GM23338 (cell line): ENCODE measurements at regions not wholly inside any gene's neighbourhood (a gene's known extent, or its start where the extent isn't known, plus 50 kb on each side); places are given as distances from the start of the nearest gene placed in this dataset.

Source experiments
- ATAC-seq: fragments of 200-7000 bp; cut with Tn5 transposase; 3 replicates; pipeline ENCODE4 v1.9.1; 2020
- DNase-seq: peaks from one replicate; pipeline ENCODE4 v3.0.0-alpha.2; 2015; ENCODE audit warnings: low spot score
- H2AFZ ChIP-seq: fragments of 200-600 bp; sonication (generic); 2 replicates; pipeline ENCODE4 v1.8.0; 2016; ENCODE audit warnings: antibody characterized with exemption, mild to moderate bottlenecking, moderate library complexity
- H3F3A ChIP-seq: fragments of 200-600 bp; sonication (generic); replicated peaks from 2 replicates; pipeline ENCODE4 v1.8.0; 2017; ENCODE audit warnings: antibody characterized with exemption, mixed run types, low read depth
- H3K27ac ChIP-seq: fragments of 200-600 bp; sonication (generic); 2 replicates; pipeline ENCODE4 v1.6.1; 2016; ENCODE audit warnings: low read depth
- H3K27me3 ChIP-seq: fragments of 200-600 bp; sonication (generic); 2 replicates; pipeline ENCODE4 v1.8.0; 2016; ENCODE audit warnings: mild to moderate bottlenecking, mixed run types, moderate library complexity; ENCODE audit not compliant: insufficient read depth
- H3K36me3 ChIP-seq: fragments of 200-600 bp; sonication (generic); 2 replicates; pipeline ENCODE4 v1.8.0; 2016; ENCODE audit warnings: mild to moderate bottlenecking; ENCODE audit not compliant: insufficient read depth
- H3K4me1 ChIP-seq: fragments of 200-600 bp; sonication (generic); 2 replicates; pipeline ENCODE4 v1.8.0; 2016; ENCODE audit warnings: mild to moderate bottlenecking, moderate library complexity; ENCODE audit not compliant: insufficient read depth
- H3K4me2 ChIP-seq: fragments of 200-600 bp; sonication (generic); 2 replicates; pipeline ENCODE4 v1.7.1; 2017; ENCODE audit warnings: mixed run types
- H3K4me3 ChIP-seq: fragments of 200-600 bp; sonication (generic); 2 replicates; pipeline ENCODE4 v1.6.1; 2016; ENCODE audit warnings: mixed run types
- H3K79me2 ChIP-seq: fragments of 200-600 bp; sonication (generic); replicated peaks from 2 replicates; pipeline ENCODE4 v1.8.0; 2017; ENCODE audit warnings: mild to moderate bottlenecking; ENCODE audit not compliant: insufficient read depth
- H3K9me2 ChIP-seq: fragments of 200-600 bp; sonication (generic); 2 replicates; pipeline ENCODE4 v1.8.0; 2017; ENCODE audit not compliant: insufficient read depth
- H4K20me1 ChIP-seq: fragments of 200-600 bp; sonication (generic); replicated peaks from 2 replicates; pipeline ENCODE4 v1.8.0; 2017; ENCODE audit warnings: mild to moderate bottlenecking; ENCODE audit not compliant: insufficient read depth
- H3K27ac Mint-ChIP-seq: 2 replicates; pipeline ENCODE4 v1.8.0; 2020; ENCODE audit warnings: inconsistent platforms, mild to moderate bottlenecking, moderate library complexity, mixed read lengths
- H3K27me3 Mint-ChIP-seq: 3 replicates; pipeline ENCODE4 v1.8.0; 2022; ENCODE audit warnings: low read depth, mild to moderate bottlenecking, moderate library complexity, mixed read lengths, inconsistent platforms; ENCODE audit not compliant: insufficient read depth, poor library complexity
- H3K36me3 Mint-ChIP-seq: 3 replicates; pipeline ENCODE4 v1.8.0; 2021; ENCODE audit warnings: low read depth, mild to moderate bottlenecking, inconsistent platforms, moderate library complexity, mixed read lengths
- H3K4me1 Mint-ChIP-seq: 3 replicates; pipeline ENCODE4 v1.8.0; 2020; ENCODE audit warnings: mild to moderate bottlenecking, inconsistent platforms, mixed read lengths
- H3K4me3 Mint-ChIP-seq: 3 replicates; pipeline ENCODE4 v1.8.0; 2021; ENCODE audit warnings: moderate library complexity, mild to moderate bottlenecking, inconsistent platforms, mixed read lengths
- H3K9me3 Mint-ChIP-seq: 3 replicates; pipeline ENCODE4 v1.8.0; 2020; ENCODE audit warnings: moderate library complexity, mild to moderate bottlenecking, inconsistent platforms, mixed read lengths
- CREB1 ChIP-seq: fragments of 250-450 bp; sonication (Bioruptor Pico); IDR thresholded peaks from 2 replicates; pipeline ENCODE4 v1.5.0; 2020; ENCODE audit warnings: low read depth, mild to moderate bottlenecking, moderate library complexity
- CTCF ChIP-seq, 2 experiments: fragments of 200-600 bp in 1 of 2; sonication (generic) in 1 of 2; conservative IDR thresholded peaks; 2 replicates each; pipeline versions ENCODE4 v1.5.1 to v1.6.1; 2016 to 2017; ENCODE audit warnings: antibody characterized with exemption in 2 of 2, low read depth in 2 of 2, mild to moderate bottlenecking in 2 of 2, moderate library complexity in 1 of 2
- ETS1 ChIP-seq: IDR thresholded peaks from 2 replicates; pipeline ENCODE4 v1.6.1; 2016; ENCODE audit warnings: antibody characterized with exemption
- EZH2 ChIP-seq: fragments of 200-600 bp; sonication (generic); IDR thresholded peaks from one replicate; pipeline ENCODE4 v1.8.0; 2017; ENCODE audit warnings: antibody characterized with exemption, mild to moderate bottlenecking, low read depth; ENCODE audit not compliant: unreplicated experiment
- EZH2phosphoT487 ChIP-seq: fragments of 200-600 bp; sonication (generic); IDR thresholded peaks from one replicate; pipeline ENCODE4 v1.8.1; 2018; ENCODE audit warnings: antibody characterized with exemption; ENCODE audit not compliant: unreplicated experiment
- JUNB ChIP-seq: IDR thresholded peaks from one replicate; pipeline ENCODE4 v1.6.1; 2016; ENCODE audit warnings: antibody characterized with exemption; ENCODE audit not compliant: unreplicated experiment
- POLR2AphosphoS5 ChIP-seq: IDR thresholded peaks from 2 replicates; pipeline ENCODE4 v1.6.1; 2016; ENCODE audit warnings: antibody characterized with exemption, low read depth
- REST ChIP-seq: IDR thresholded peaks from one replicate; pipeline ENCODE4 v1.6.1; 2018; ENCODE audit warnings: antibody characterized with exemption; ENCODE audit not compliant: unreplicated experiment
- STAT1 ChIP-seq: IDR thresholded peaks from one replicate; pipeline ENCODE4 v1.6.1; 2016; ENCODE audit warnings: antibody characterized with exemption; ENCODE audit not compliant: unreplicated experiment
- ZNF114 ChIP-seq: fragments of 250-450 bp; sonication (Bioruptor Pico); IDR thresholded peaks from 2 replicates; pipeline ENCODE4 v1.5.0; 2020; ENCODE audit warnings: mild to moderate bottlenecking, moderate library complexity
- ZNF331 ChIP-seq: fragments of 250-450 bp; sonication (Bioruptor Pico); IDR thresholded peaks from 2 replicates; pipeline ENCODE4 v1.5.0; 2020; ENCODE audit warnings: low read depth, mild to moderate bottlenecking, moderate library complexity

- H3K27me3 Mint-ChIP-seq = no peaks in the 10 kb centered on the region
- Histone ChIP-seq H3F3A (no peaks in the 10 kb centered on the region), H3K4me2 (no peak overlapping the region), H4K20me1 (no peaks in the 10 kb centered on the region), H2AFZ (no peak overlapping the region), H3K27ac (no peak overlapping the region), H3K9me2 (no peaks in the 10 kb centered on the region), H3K36me3 (no peaks in the 10 kb centered on the region), H3K27me3 (no peaks in the 10 kb centered on the region), H3K4me3 (no peak overlapping the region), H3K4me1 (no peaks in the 10 kb centered on the region), H3K79me2 (no peaks in the 10 kb centered on the region)
- no peak overlapping the region for H3K4me3 Mint-ChIP-seq
- ATAC-seq (no peak), DNase-seq (no peak)
- H3K4me1 Mint-ChIP-seq = no peaks in the 10 kb centered on the region
- TF ChIP-seq CTCF (conservative IDR thresholded peaks at IDR 0.05; ENCODE audit: low read depth in 2 of 2) (no peak), STAT1 (no peak), EZH2 (no peak), JUNB (no peak), REST (no peak), POLR2AphosphoS5 (no peak), CREB1 (CRISPR knock-in tag) (no peak), EZH2phosphoT487 (no peak), ZNF114 (no peak), ZNF331 (CRISPR knock-in tag) (no peak), ETS1 (no peak)
- no peaks in the 10 kb centered on the region for H3K9me3 Mint-ChIP-seq
- no peak overlapping the region for H3K27ac Mint-ChIP-seq
- H3K36me3 Mint-ChIP-seq = no peaks in the 10 kb centered on the region
These were observed 599.5 kb upstream of the B3GALT2 start for GRCh38 chr1:193785850-193786420.
